Kidney (tissue), 13 donors: ENCODE measurements at regions not wholly inside any gene's neighbourhood (a gene's known extent, or its start where the extent isn't known, plus 50 kb on each side); places are given as distances from the start of the nearest gene placed in this dataset.

Source experiments
- DNase-seq, 5 donors: peaks; one replicate each; pipeline ENCODE4 v3.0.0-alpha.2; 2013 to 2020
- FAIRE-seq: peaks from 2 replicates; lab custom pipeline; 2012; peaks lifted over from hg19 to GRCh38; lab: Jason Lieb, UNC
- H3K27ac ChIP-seq, 2 donors: one replicate each; pipeline ENCODE4 v1.7.0; 2013; ENCODE audit warnings: low read depth in 2 of 2, low read length in 2 of 2, inconsistent platforms in 1 of 2
- H3K27me3 ChIP-seq: one replicate; pipeline ENCODE4 v1.7.1; 2013; ENCODE audit warnings: low read length, inconsistent platforms; ENCODE audit not compliant: control insufficient read depth, insufficient read depth
- H3K36me3 ChIP-seq, 3 donors: one replicate each; pipeline versions ENCODE4 v1.7.0 to v1.7.1; 2013; ENCODE audit warnings: low read length in 3 of 3, control low read depth in 1 of 3, inconsistent platforms in 1 of 3; ENCODE audit not compliant: insufficient read depth in 3 of 3, control insufficient read depth in 2 of 3
- H3K4me1 ChIP-seq, 3 donors: one replicate each; pipeline versions ENCODE4 v1.7.0 to v1.7.1; 2013; ENCODE audit warnings: low read length in 3 of 3, inconsistent platforms in 1 of 3, low read depth in 1 of 3; ENCODE audit not compliant: control insufficient read depth in 2 of 3, insufficient read depth in 2 of 3
- H3K4me3 ChIP-seq, 3 donors: one replicate each; pipeline versions ENCODE4 v1.7.0 to v1.8.1; 2013; ENCODE audit warnings: low read length in 3 of 3, control low read depth in 1 of 3, inconsistent platforms in 1 of 3
- H3K9ac ChIP-seq, 3 donors: one replicate each; pipeline versions ENCODE4 v1.7.0 to v1.7.1; 2013; ENCODE audit warnings: low read length in 3 of 3, control low read depth in 1 of 3, inconsistent platforms in 1 of 3
- H3K9me3 ChIP-seq, 3 donors: one replicate each; pipeline versions ENCODE4 v1.7.0 to v1.7.1; 2013; ENCODE audit warnings: low read length in 3 of 3, control low read depth in 1 of 3, inconsistent platforms in 1 of 3; ENCODE audit not compliant: control insufficient read depth in 2 of 3, insufficient read depth in 1 of 3
- CTCF ChIP-seq: IDR thresholded peaks from 3 replicates; pipeline ENCODE4 v1.5.1; 2012; ENCODE audit warnings: mild to moderate bottlenecking, moderate library complexity, borderline replicate concordance; ENCODE audit not compliant: insufficient read depth; ENCODE audit errors: extremely low read depth
- intact Hi-C: fragments of 100-400 bp; cut with DNase I; formaldehyde crosslinking; loops from one replicate; pipeline ENCODE4 v1.11.1; 2022
- donor health status: control.
- donor health status: control.
- donor health status: control.
- donor health status: control.
- donor health status: control.
- donor health status: DM: yes; HTN: yes; CAD: no.
- donor health status: Normal renal cell carcinoma (clear cell type).

GRCh38 chr13:42401376-42401775 is 129.4 kb downstream of the AKAP11 start:
- Histone ChIP-seq H3K4me1 (no peaks in the 10 kb centered on the region), H3K9ac (no peak overlapping the region), H3K27ac (no peak overlapping the region), H3K27me3 (no peaks in the 10 kb centered on the region), H3K4me3 (no peak overlapping the region), H3K9me3 (no peaks in the 10 kb centered on the region), H3K36me3 (no peaks in the 10 kb centered on the region)
- intact Hi-C loops, result no loop called here
- peak in 2 of 5 donors; percentile 29 to 40 for DNase-seq
- TF ChIP-seq CTCF, result no peak
- FAIRE-seq, result no peak

GRCh38 chr13:42405665-42406390 is 133.9 kb downstream of the AKAP11 start:
- no peaks in the 10 kb centered on the region for H3K9me3 ChIP-seq
- DNase-seq (no peak), FAIRE-seq (no peak)
- no peak overlapping the region for H3K4me3 ChIP-seq
- no peak overlapping the region for H3K27ac ChIP-seq
- TF ChIP-seq CTCF, result no peak
- no peak overlapping the region for H3K9ac ChIP-seq
- no peaks in the 10 kb centered on the region for H3K4me1 ChIP-seq
- intact Hi-C loops, result no loop called here
- H3K36me3 ChIP-seq, result no peaks in the 10 kb centered on the region
- no peaks in the 10 kb centered on the region for H3K27me3 ChIP-seq

- no peak for TF ChIP-seq CTCF
- intact Hi-C loops, result no loop called here
- Histone ChIP-seq H3K4me3 (no peak overlapping the region), H3K9me3 (no peaks in the 10 kb centered on the region), H3K36me3 (no peaks in the 10 kb centered on the region), H3K4me1 (no peaks in the 10 kb centered on the region), H3K27me3 (no peaks in the 10 kb centered on the region), H3K9ac (no peak overlapping the region), H3K27ac (no peak overlapping the region)
- no peak for FAIRE-seq
- DNase-seq, result no peak
Observed at GRCh38 chr13:42409075-42409474, 137.1 kb downstream of the AKAP11 start.

- TF ChIP-seq CTCF, result no peak
- no peak for FAIRE-seq
- Histone ChIP-seq H3K27me3 (no peaks in the 10 kb centered on the region), H3K27ac (no peak overlapping the region), H3K9me3 (no peaks in the 10 kb centered on the region), H3K4me1 (no peaks in the 10 kb centered on the region), H3K36me3 (no peaks in the 10 kb centered on the region), H3K4me3 (no peak overlapping the region), H3K9ac (no peak overlapping the region)
- DNase-seq, result no peak
- intact Hi-C loops, result no loop called here
Observed at GRCh38 chr13:42409551-42409950, 137.6 kb downstream of the AKAP11 start.
